ENCODE measurements at regions not wholly inside any gene's neighbourhood (a gene's known extent, or its start where the extent isn't known, plus 50 kb on each side); places are given as distances from the start of the nearest gene placed in this dataset.

DNA sequence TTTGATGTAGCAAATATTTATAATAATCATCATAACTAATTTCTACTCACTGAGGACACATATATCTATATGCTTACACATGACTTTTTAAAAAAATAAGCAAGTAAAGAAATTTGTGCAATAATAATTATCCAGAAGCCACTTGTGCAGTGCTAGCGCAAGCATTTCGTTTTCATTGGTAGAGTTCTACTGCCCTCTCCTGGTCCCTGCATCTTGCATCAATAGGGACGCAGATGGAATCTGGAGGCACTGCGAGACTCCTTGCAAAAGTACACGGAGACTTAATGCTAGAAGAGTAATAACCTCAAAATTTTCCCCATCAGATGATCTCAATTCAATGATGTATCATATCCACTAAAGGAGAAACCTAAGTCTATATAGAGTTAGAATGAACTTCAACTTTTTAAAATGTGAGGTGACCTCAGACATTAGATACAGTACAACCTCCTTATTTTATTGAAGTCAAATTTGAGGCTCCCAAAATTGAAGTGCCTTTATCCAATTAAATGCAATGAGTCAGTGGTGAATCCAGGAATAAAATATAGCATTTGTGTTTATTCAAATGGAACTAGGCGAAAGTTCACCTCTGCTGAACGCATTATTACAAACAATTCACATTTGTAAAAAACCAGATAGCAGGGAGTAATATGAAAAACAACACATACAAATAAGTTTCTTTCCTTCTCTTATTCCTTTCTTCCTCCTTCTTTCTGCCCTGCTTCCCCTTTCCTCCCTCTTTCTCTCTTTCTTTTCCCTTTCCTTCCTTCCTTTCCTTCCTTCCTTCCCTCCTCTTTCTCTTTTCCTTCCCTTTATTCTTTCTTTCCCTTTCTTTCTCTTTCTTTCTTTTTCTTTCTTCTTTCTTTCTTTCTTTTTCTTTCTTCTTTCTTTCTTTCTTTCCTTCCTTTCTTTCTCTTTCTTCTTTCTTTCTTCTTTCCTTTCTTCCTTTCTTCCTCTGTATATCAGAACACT lies 450.0 kb downstream of the ANKRD50 start:
- Mint-ChIP-seq H3K27ac (no peak overlapping the region), H3K36me3 (ENCODE audit: low read depth) (no peaks in the 10 kb centered on the region), H3K4me1 (ENCODE audit: low read depth) (no peaks in the 10 kb centered on the region), H3K27me3 (no peaks in the 10 kb centered on the region), H3K4me3 (no peak overlapping the region), H3K9me3 (no peaks in the 10 kb centered on the region)
- peak; percentile 30 for DNase-seq

DNA sequence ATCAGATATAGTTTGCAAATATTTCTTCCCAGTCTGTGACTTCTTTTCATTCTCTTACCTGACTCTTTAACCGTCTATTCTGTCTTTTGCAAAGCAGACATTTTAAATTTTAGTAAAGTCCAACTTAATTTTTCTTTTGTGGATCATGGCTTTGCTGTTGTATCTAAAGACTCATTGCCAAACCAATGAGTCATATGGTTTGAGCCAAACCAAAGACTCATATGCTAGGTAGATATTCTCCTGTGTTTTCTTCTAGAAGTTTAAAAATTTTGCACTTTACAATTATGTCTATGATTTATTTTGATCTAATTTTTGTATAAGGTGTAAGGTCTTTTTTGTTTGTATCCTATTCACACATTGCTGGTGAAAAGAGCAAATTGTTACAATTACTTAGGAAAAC lies 446.8 kb downstream of the ANKRD50 start:
- Mint-ChIP-seq H3K27me3 (no peaks in the 10 kb centered on the region), H3K4me1 (ENCODE audit: low read depth) (no peaks in the 10 kb centered on the region), H3K9me3 (peaks cover 2% of the 10 kb centered on the region), H3K4me3 (no peak overlapping the region), H3K36me3 (ENCODE audit: low read depth) (no peaks in the 10 kb centered on the region), H3K27ac (no peak overlapping the region)
- DNase-seq = no peak

DNA sequence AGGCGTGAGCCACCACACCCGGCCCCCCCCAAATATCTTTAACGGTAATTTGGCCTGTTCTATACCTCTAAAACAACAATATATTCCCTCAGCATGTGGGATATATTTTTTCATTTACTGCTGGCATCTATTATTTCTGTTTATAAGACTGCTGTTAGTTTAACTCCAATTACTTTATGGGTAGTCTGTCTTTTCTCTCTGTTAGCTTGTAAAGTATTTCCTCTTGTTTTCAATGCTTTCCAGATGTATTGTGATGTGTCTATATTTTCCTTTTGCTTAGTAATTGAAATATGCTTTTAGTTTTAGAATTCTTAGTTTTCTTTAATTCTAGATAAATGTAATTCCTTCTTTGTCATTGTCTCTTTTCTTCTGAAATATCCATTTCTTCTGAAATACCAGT lies 445.8 kb downstream of the ANKRD50 start:
- H3K4me1 Mint-ChIP-seq (ENCODE audit: low read depth) = no peaks in the 10 kb centered on the region
- H3K27ac Mint-ChIP-seq = no peak overlapping the region
- no peak for DNase-seq
- peaks cover 9% of the 10 kb centered on the region for H3K9me3 Mint-ChIP-seq
- peaks cover 3% of the 10 kb centered on the region for H3K27me3 Mint-ChIP-seq
- no peaks in the 10 kb centered on the region for H3K36me3 Mint-ChIP-seq (ENCODE audit: low read depth)
- H3K4me3 Mint-ChIP-seq = no peak overlapping the region

DNA sequence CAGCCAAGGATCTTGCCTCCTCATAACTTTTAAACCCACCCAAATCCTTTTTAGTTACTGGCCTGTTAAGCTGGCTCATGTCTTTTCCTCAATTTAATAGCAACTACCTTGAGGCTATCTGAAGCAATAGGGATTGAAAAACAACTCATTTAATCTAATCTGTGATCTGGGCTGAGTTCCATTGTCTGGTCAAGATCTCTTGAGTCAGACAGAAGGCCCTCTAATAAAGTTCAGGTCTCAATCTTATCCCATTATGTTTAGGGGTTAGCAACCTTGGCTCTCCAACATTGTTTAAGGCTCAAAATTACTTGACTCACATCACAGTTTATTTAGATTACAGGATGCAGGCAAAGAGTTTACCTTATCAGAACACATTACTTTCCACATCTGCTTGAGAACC lies 436.1 kb downstream of the ANKRD50 start:
- DNase-seq = no peak
- Mint-ChIP-seq H3K9me3 (no peaks in the 10 kb centered on the region), H3K4me3 (no peak overlapping the region), H3K27me3 (peaks cover 2% of the 10 kb centered on the region), H3K27ac (no peak overlapping the region), H3K4me1 (ENCODE audit: low read depth) (no peaks in the 10 kb centered on the region), H3K36me3 (ENCODE audit: low read depth) (no peaks in the 10 kb centered on the region)

DNA sequence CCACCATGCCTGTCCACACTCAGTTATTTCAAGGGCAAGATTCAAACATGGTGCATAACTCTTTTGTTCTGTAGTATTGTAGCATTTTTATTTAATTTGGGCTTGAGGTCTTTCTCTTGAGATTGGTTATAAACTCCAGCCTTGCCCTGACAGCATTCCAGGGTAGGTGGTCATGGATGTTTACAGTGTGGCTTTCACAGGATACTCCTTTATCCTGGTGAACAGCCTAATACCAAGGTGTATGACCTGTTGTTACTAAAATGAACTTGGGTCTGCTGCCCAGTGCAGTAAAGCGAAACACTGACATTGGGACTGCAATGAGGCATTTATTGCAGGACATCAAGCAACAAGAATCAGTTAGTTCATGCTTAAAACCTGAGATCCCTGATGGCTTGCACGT lies 434.8 kb downstream of the ANKRD50 start:
- H3K4me1 Mint-ChIP-seq (ENCODE audit: low read depth) = no peaks in the 10 kb centered on the region
- no peak overlapping the region for H3K4me3 Mint-ChIP-seq
- no peak overlapping the region for H3K27ac Mint-ChIP-seq

DNA sequence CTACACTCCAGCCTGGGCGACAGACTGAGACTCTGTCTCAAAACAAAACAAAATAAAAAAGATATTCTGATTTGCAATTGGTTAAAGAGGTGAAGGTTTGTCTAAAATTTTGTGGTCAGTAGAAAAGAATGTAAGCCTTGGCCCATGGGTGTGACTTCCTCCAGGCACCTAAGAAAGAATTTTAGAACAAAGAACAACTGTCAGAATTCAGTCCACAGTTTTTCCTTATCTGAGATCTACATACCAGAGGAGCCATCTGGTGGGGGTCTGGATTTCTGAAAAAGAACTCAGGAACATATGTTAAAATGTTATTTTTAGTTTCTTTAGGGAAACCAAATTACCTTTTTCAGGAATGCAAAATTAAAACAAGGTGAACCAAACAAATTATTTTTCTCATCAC lies 434.1 kb downstream of the ANKRD50 start:
- Mint-ChIP-seq H3K27ac (no peak overlapping the region), H3K9me3 (no peaks in the 10 kb centered on the region), H3K4me1 (ENCODE audit: low read depth) (no peaks in the 10 kb centered on the region), H3K4me3 (no peak overlapping the region), H3K27me3 (peaks cover 2% of the 10 kb centered on the region), H3K36me3 (ENCODE audit: low read depth) (no peaks in the 10 kb centered on the region)
- DNase-seq = no peak

More for the DNA sequence above, 434.8 kb downstream of the ANKRD50 start:
- Mint-ChIP-seq H3K36me3 (ENCODE audit: low read depth) (no peaks in the 10 kb centered on the region), H3K9me3 (no peaks in the 10 kb centered on the region), H3K27me3 (peaks cover 2% of the 10 kb centered on the region)
- DNase-seq = no peak

DNA sequence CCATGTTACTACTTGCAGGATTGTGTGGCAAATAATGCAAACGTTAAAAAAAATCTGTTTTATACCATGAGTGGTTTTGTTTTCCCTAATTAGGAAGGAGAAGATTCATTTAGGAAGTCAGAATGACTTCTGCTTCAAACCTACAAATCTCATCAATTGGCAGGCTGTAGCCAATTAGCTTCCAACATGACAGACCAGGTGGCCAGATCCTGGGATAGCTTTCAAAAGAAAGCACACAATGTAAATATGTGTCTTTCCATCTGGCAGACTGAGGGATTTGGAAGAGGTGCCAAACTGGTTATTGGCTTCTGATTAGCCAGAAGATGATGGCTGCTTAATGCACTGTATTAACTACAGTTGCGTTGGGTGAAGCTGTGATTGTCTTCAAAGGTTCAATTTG lies 432.8 kb downstream of the ANKRD50 start:
- Mint-ChIP-seq H3K36me3 (ENCODE audit: low read depth) (no peaks in the 10 kb centered on the region), H3K27ac (no peak overlapping the region), H3K9me3 (no peaks in the 10 kb centered on the region)

DNA sequence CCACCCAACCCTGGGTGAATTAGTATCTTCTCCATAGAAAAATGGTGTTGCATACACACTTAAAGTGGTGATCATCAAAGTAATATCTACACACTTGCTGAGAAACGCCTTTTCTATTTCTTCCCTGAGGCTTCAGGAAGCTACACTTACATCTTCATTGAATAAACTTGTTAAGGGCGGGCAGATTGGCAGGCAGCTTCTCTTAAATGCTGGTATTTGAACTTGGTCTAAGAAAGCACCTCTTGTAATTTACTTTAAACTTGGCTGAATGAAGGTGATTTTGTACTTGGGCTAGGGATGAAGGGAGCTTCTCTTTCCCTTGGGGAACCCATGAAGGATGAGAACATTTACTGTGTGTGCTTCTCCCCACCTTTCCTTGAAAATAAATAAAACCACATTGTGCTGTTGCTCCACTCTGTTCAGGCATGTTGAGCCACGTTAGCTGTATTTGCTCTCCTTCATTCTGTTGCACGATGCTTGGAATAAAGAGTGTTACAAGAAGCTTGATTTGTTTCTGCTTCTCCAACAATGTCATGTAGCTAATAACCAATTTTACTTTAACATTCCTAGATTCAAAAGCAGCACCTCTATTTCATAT lies 430.1 kb downstream of the ANKRD50 start:
- no peaks in the 10 kb centered on the region for H3K36me3 Mint-ChIP-seq (ENCODE audit: low read depth)
- H3K27me3 Mint-ChIP-seq = no peaks in the 10 kb centered on the region
- no peak overlapping the region for H3K4me3 Mint-ChIP-seq
- no peaks in the 10 kb centered on the region for H3K9me3 Mint-ChIP-seq
- no peak for DNase-seq
- no peak overlapping the region for H3K27ac Mint-ChIP-seq
- no peaks in the 10 kb centered on the region for H3K4me1 Mint-ChIP-seq (ENCODE audit: low read depth)

More for the DNA sequence above, 432.8 kb downstream of the ANKRD50 start:
- Mint-ChIP-seq H3K27me3 (peaks cover 2% of the 10 kb centered on the region), H3K4me1 (ENCODE audit: low read depth) (no peaks in the 10 kb centered on the region), H3K4me3 (no peak overlapping the region)
- no peak for DNase-seq

DNA sequence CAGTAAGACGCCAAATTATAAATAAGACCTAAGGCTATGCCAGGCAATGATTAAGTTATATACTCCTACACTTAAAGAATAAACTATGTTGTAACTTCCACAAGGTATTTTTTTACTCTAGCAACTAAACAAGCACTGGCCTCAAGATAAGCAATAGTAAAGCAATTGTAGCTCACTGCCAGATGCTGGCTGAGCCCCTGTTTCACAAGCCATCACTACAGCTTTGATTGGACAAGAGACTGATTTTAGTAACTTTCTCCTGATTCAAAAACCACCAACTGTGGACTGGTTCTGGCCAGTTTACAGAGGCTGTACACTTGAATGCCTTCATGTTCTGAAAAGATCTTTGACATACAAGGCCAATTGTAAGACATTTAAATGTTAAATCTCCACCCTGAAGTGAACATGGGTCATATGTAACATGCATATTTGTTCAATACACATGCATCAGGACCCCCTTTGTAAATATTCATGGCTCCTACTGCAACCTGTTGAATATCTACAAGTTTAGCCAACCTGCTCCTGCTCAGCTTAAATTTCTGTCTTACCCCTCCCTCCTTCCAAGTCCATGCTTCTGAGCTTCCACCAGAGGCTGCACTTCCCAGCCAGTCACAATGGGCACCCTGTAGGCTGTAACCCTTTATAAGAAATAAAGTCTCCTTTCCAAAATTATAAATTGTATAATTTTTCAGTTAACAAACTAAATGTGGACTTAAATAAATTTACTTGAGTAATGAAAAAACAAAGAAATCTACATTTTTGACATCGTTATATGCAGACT lies 423.6 kb downstream of the ANKRD50 start:
- no peak overlapping the region for H3K4me3 Mint-ChIP-seq
- H3K27me3 Mint-ChIP-seq = no peaks in the 10 kb centered on the region
- no peaks in the 10 kb centered on the region for H3K36me3 Mint-ChIP-seq (ENCODE audit: low read depth)
- no peak overlapping the region for H3K27ac Mint-ChIP-seq
- no peaks in the 10 kb centered on the region for H3K9me3 Mint-ChIP-seq
- DNase-seq = no peak
- H3K4me1 Mint-ChIP-seq (ENCODE audit: low read depth) = no peaks in the 10 kb centered on the region

DNA sequence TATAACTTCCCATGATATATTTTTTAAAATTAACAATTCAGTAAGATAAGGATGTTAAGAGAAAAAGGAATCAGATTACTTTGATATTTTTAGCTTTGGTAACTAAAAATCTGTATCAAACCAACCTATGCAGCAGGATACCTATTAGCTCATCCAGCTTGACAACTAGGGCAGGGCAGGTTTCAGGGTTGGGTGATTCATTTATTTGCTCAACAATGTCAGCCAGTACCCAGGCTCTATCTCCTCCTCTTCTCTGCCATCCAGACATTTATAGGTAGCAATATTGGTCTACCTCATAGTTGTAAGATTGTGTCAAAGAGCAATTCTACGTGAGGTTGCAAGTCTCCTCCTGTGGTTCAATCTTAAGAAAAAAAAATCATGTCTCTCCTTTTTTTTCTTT lies 421.9 kb downstream of the ANKRD50 start:
- H3K36me3 Mint-ChIP-seq (ENCODE audit: low read depth) = no peaks in the 10 kb centered on the region
- no peak overlapping the region for H3K27ac Mint-ChIP-seq
- H3K9me3 Mint-ChIP-seq = no peaks in the 10 kb centered on the region
- no peaks in the 10 kb centered on the region for H3K4me1 Mint-ChIP-seq (ENCODE audit: low read depth)
- H3K27me3 Mint-ChIP-seq = no peaks in the 10 kb centered on the region
- no peak for DNase-seq
- H3K4me3 Mint-ChIP-seq = no peak overlapping the region

DNA sequence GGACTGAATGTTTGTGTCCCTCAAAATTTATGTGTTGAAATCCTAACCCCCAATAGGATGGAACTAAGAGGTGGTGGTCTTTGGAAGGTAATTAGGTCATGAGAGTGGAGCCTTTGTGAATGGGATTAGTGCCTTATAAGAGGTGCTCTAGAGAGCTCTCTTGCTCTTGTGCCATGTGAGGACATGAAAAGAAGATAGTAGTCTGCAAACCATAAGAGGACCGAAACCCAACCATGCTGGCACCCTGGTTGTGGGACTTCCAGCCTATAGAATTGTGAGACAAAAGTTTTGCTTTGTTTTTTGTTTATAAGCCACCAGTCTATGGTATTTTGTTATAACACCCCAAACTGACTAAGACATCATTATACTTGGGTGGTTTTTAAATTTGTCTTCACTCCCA lies 417.1 kb downstream of the ANKRD50 start:
- Mint-ChIP-seq H3K27ac (no peak overlapping the region), H3K4me1 (ENCODE audit: low read depth) (no peaks in the 10 kb centered on the region), H3K27me3 (no peaks in the 10 kb centered on the region), H3K4me3 (no peak overlapping the region), H3K36me3 (ENCODE audit: low read depth) (no peaks in the 10 kb centered on the region), H3K9me3 (no peaks in the 10 kb centered on the region)
- no peak for DNase-seq

DNA sequence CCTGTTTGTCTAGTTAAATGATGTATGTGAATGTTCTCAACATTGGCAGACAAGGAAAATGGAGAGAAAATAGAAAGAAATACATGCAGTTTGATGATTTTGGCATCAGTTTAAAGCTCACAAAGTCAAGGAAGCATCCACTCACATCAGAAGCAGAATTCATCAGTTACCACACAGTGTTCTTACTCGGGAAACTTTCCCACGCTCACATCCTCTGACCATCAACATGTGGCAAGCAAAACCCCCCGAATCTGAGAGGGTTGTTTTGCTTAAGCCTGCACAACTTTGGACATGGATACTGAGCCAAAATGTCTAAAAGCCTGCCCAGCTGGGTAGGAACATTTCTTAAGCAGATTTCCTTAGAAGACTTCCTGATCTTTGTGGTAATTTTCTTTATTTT lies 407.6 kb downstream of the ANKRD50 start:
- Mint-ChIP-seq H3K27me3 (no peaks in the 10 kb centered on the region), H3K27ac (no peak overlapping the region), H3K4me3 (no peak overlapping the region), H3K4me1 (ENCODE audit: low read depth) (no peaks in the 10 kb centered on the region), H3K9me3 (no peaks in the 10 kb centered on the region), H3K36me3 (ENCODE audit: low read depth) (no peaks in the 10 kb centered on the region)
- DNase-seq = no peak

DNA sequence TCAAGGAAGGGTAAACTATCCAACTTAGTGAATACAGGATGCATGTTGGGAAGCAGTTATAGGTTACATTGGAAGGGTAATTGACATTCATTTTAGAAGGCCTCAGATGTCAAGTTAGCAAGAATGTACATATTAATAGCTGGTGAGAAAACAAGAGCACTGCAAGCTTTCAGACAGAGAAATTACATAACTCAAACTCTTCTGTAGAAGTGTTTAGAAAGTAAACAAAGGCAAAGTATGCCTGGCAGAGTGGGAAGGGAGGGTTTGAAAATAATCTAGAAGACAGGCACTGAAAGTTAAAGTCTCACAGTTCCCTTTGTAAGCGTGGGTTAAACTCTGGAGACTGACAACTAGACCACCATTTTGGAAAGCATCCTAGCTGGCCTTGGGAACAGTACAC lies 406.2 kb downstream of the ANKRD50 start:
- Mint-ChIP-seq H3K4me1 (ENCODE audit: low read depth) (no peaks in the 10 kb centered on the region), H3K36me3 (ENCODE audit: low read depth) (no peaks in the 10 kb centered on the region), H3K27me3 (no peaks in the 10 kb centered on the region), H3K27ac (no peak overlapping the region), H3K4me3 (no peak overlapping the region), H3K9me3 (no peaks in the 10 kb centered on the region)
- DNase-seq = no peak

DNA sequence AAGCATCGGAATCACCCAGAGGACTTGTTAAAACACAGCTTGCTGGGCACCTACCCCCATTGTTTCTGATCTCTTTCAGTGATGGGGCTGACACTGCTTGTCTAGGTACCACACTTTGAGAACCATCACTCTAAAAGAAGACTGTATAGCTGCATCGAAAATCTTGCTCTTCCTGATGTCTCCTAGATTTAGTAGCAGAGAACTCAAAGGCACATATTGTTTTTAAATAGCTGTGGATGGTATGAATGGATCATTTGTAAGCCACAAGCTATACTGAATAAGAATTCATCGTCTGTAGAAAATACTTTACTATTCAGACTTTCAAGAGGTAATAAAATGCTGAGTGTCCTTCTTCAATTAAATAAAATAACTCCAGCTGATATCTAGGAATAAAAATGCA lies 405.4 kb downstream of the ANKRD50 start:
- Mint-ChIP-seq H3K4me3 (no peak overlapping the region), H3K27me3 (peaks cover 2% of the 10 kb centered on the region), H3K27ac (no peak overlapping the region), H3K9me3 (no peaks in the 10 kb centered on the region), H3K4me1 (ENCODE audit: low read depth) (no peaks in the 10 kb centered on the region), H3K36me3 (ENCODE audit: low read depth) (no peaks in the 10 kb centered on the region)
- no peak for DNase-seq

DNA sequence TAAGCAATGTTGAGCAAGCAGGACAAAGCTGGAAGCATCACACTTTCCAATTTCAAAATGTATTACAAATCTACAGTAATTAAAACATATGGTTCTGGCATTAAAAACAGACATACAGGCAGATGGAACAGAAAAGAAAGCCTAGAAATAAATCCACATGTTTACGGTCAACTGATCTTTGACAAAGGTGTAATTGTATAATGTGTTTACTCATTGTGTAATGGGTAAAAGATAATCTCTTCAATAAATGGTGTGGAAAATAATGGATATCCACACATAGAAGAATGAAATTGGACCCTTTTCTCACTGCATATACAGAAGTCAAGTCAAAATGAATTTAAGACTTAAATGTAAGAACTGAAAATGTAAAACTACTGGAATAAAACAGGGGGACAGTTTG lies 394.2 kb downstream of the ANKRD50 start:
- Mint-ChIP-seq H3K9me3 (no peaks in the 10 kb centered on the region), H3K36me3 (ENCODE audit: low read depth) (no peaks in the 10 kb centered on the region), H3K4me1 (ENCODE audit: low read depth) (no peaks in the 10 kb centered on the region), H3K4me3 (no peak overlapping the region), H3K27me3 (no peaks in the 10 kb centered on the region), H3K27ac (no peak overlapping the region)
- no peak for DNase-seq

All from activated T-cell treated with anti-CD3 and anti-CD28 coated beads, Interleukin-2, amount 50 U/mL, for 24 hours (primary cell).